Small intestine (tissue), 7 donors: ENCODE measurements at regions not wholly inside any gene's neighbourhood (a gene's known extent, or its start where the extent isn't known, plus 50 kb on each side); places are given as distances from the start of the nearest gene placed in this dataset.
A peak's percentile ranks its signal among the peaks of the same experiment; 100 is the strongest.
"Not testable (repeated sequence)": the region's sequence is repeated elsewhere in the genome, so short reads cannot be mapped to it uniquely, and the experiment has no call there.

Source experiments
- DNase-seq, 2 donors: peaks; one replicate each; pipeline versions ENCODE4 v3.0.0 to v3.0.0-alpha.2; 2013
- FAIRE-seq: peaks from 2 replicates; lab custom pipeline; 2012; peaks lifted over from hg19 to GRCh38; lab: Jason Lieb, UNC
- H3K27ac ChIP-seq, 3 donors: one replicate each; pipeline ENCODE4 v1.5.1; 2013; ENCODE audit warnings: low read length in 2 of 3, mild to moderate bottlenecking in 2 of 3, control low read depth in 1 of 3, inconsistent platforms in 1 of 3, low read depth in 1 of 3, moderate library complexity in 1 of 3
- H3K27me3 ChIP-seq, 3 donors: one replicate each; pipeline ENCODE4 v1.6.1; 2013; ENCODE audit warnings: low read length in 3 of 3, inconsistent platforms in 1 of 3; ENCODE audit not compliant: control insufficient read depth in 3 of 3, insufficient read depth in 3 of 3
- H3K36me3 ChIP-seq, 3 donors: one replicate each; pipeline ENCODE4 v1.6.1; 2013; ENCODE audit warnings: low read length in 3 of 3, inconsistent platforms in 1 of 3, low read depth in 1 of 3, mild to moderate bottlenecking in 1 of 3, moderate library complexity in 1 of 3; ENCODE audit not compliant: control insufficient read depth in 3 of 3, insufficient read depth in 2 of 3
- H3K4me1 ChIP-seq, 3 donors: one replicate each; pipeline ENCODE4 v1.6.1; 2013; ENCODE audit warnings: low read length in 2 of 3, inconsistent platforms in 1 of 3, low read depth in 1 of 3, mild to moderate bottlenecking in 1 of 3, moderate library complexity in 1 of 3; ENCODE audit not compliant: control insufficient read depth in 3 of 3, insufficient read depth in 2 of 3
- H3K4me3 ChIP-seq, 3 donors: one replicate each; pipeline ENCODE4 v1.5.1; 2013; ENCODE audit warnings: low read length in 3 of 3, control low read depth in 1 of 3, inconsistent platforms in 1 of 3, low read depth in 1 of 3, mild to moderate bottlenecking in 1 of 3, moderate library complexity in 1 of 3
- H3K9me3 ChIP-seq, 2 donors: one replicate each; pipeline ENCODE4 v1.6.1; 2013; ENCODE audit warnings: low read depth in 1 of 2, low read length in 1 of 2; ENCODE audit not compliant: control insufficient read depth in 2 of 2, insufficient read depth in 1 of 2
- WGBS, 3 donors: extraction: QIAGEN DNeasy Blood & Tissue Kit; methylation state at CpG; one replicate each; pipeline ENCODE4 v1.1.7; 2013; 5-methylcytosine and 5-hydroxymethylcytosine counted together
- donor health status: healthy with polysubstance abuse.
- donor health status: control.
- donor health status: control.
- donor health status: Bipolar disorder and iron deficiency.
- donor health status: healthy.

GRCh38 chr18:14432371-14432770 lies 111.0 kb downstream of the POTEC start:
- H3K4me3 ChIP-seq, DNase-seq, H3K27me3 ChIP-seq, H3K9me3 ChIP-seq, H3K4me1 ChIP-seq, FAIRE-seq, H3K36me3 ChIP-seq, H3K27ac ChIP-seq: not testable (repeated sequence)
- WGBS, 3 donors: 84 to 90% (median 85%) methylated on average over 8 to 10 of the region's 10 CpGs

- WGBS, 3 donors: 0 to 3% (median 1%) methylated on average over 41 to 46 of the region's 46 CpGs
- H3K9me3 ChIP-seq, H3K36me3 ChIP-seq, H3K4me1 ChIP-seq, H3K27ac ChIP-seq, FAIRE-seq, H3K27me3 ChIP-seq: not testable (repeated sequence)
- peak overlapping the region in 2 of 3 donors; percentile 27 to 68 for H3K4me3 ChIP-seq
- peak; percentile 76 to 86 for DNase-seq
Observed at GRCh38 chr18:14431031-14431521, 112.3 kb downstream of the POTEC start.

GRCh38 chr18:14415806-14416205 lies 127.6 kb downstream of the POTEC start:
- DNase-seq: peak; percentile 28 to 42
- 0 to 2% (median 1%) methylated on average over 8 of the region's 8 CpGs for WGBS, 3 donors
- not testable (repeated sequence) for H3K27ac ChIP-seq, H3K4me1 ChIP-seq, H3K36me3 ChIP-seq, H3K27me3 ChIP-seq, H3K9me3 ChIP-seq, FAIRE-seq, H3K4me3 ChIP-seq

- FAIRE-seq: not testable (repeated sequence)
Observed at GRCh38 chr18:14415399-14415798, 128.0 kb downstream of the POTEC start.

GRCh38 chr18:14395533-14395932 lies 147.9 kb downstream of the POTEC start:
- H3K4me1 ChIP-seq, H3K36me3 ChIP-seq, H3K9me3 ChIP-seq, DNase-seq, H3K27me3 ChIP-seq, H3K4me3 ChIP-seq, H3K27ac ChIP-seq: not testable (repeated sequence)
- peak; percentile 94 for FAIRE-seq
- 21 to 66% (median 26%) methylated on average over 3 of the region's 3 CpGs for WGBS, 3 donors

More at GRCh38 chr18:14415399-14415798, 128.0 kb downstream of the POTEC start:
- H3K4me1 ChIP-seq, H3K36me3 ChIP-seq, H3K27ac ChIP-seq, H3K27me3 ChIP-seq, H3K4me3 ChIP-seq, DNase-seq, H3K9me3 ChIP-seq: not testable (repeated sequence)
- 5 to 46% (median 26%) methylated on average over 4 to 6 of the region's 6 CpGs for WGBS, 3 donors

GRCh38 chr18:14393563-14394103 lies 149.8 kb downstream of the POTEC start:
- not testable (repeated sequence) for H3K27ac ChIP-seq, FAIRE-seq, DNase-seq, H3K4me1 ChIP-seq, H3K36me3 ChIP-seq, H3K27me3 ChIP-seq, H3K9me3 ChIP-seq, H3K4me3 ChIP-seq
- 95 to 96% (median 96%) methylated on average over 36 to 50 of the region's 50 CpGs for WGBS, 3 donors

GRCh38 chr18:14392604-14393003 lies 150.8 kb downstream of the POTEC start:
- H3K4me1 ChIP-seq, FAIRE-seq, H3K9me3 ChIP-seq, DNase-seq, H3K4me3 ChIP-seq, H3K27ac ChIP-seq, H3K27me3 ChIP-seq, H3K36me3 ChIP-seq: not testable (repeated sequence)
- 92 to 96% (median 95%) methylated on average over 22 to 24 of the region's 24 CpGs for WGBS, 3 donors

- DNase-seq, H3K27me3 ChIP-seq, H3K4me3 ChIP-seq, H3K4me1 ChIP-seq, FAIRE-seq, H3K9me3 ChIP-seq, H3K27ac ChIP-seq, H3K36me3 ChIP-seq: not testable (repeated sequence)
- WGBS, 3 donors: 91 to 100% (median 94%) methylated on average over 1 of the region's 1 CpG
Observed at GRCh38 chr18:14384961-14385360, 158.4 kb downstream of the POTEC start.

GRCh38 chr18:14382666-14383065 lies 160.7 kb downstream of the POTEC start:
- not testable (repeated sequence) for DNase-seq, H3K27me3 ChIP-seq, H3K9me3 ChIP-seq, H3K27ac ChIP-seq, H3K36me3 ChIP-seq, FAIRE-seq, H3K4me3 ChIP-seq, H3K4me1 ChIP-seq
- 87 to 90% (median 90%) methylated on average over 14 to 25 of the region's 25 CpGs for WGBS, 3 donors
